GM10847 (cell line): ENCODE measurements at regions not wholly inside any gene's neighbourhood (a gene's known extent, or its start where the extent isn't known, plus 50 kb on each side); places are given as distances from the start of the nearest gene placed in this dataset.

ENCODE experiments used
- POLR2A ChIP-seq: IDR thresholded peaks from 2 replicates; pipeline ENCODE4 v1.6.1; 2011; ENCODE audit not compliant: insufficient read length; ENCODE audit errors: extremely low read depth

DNA sequence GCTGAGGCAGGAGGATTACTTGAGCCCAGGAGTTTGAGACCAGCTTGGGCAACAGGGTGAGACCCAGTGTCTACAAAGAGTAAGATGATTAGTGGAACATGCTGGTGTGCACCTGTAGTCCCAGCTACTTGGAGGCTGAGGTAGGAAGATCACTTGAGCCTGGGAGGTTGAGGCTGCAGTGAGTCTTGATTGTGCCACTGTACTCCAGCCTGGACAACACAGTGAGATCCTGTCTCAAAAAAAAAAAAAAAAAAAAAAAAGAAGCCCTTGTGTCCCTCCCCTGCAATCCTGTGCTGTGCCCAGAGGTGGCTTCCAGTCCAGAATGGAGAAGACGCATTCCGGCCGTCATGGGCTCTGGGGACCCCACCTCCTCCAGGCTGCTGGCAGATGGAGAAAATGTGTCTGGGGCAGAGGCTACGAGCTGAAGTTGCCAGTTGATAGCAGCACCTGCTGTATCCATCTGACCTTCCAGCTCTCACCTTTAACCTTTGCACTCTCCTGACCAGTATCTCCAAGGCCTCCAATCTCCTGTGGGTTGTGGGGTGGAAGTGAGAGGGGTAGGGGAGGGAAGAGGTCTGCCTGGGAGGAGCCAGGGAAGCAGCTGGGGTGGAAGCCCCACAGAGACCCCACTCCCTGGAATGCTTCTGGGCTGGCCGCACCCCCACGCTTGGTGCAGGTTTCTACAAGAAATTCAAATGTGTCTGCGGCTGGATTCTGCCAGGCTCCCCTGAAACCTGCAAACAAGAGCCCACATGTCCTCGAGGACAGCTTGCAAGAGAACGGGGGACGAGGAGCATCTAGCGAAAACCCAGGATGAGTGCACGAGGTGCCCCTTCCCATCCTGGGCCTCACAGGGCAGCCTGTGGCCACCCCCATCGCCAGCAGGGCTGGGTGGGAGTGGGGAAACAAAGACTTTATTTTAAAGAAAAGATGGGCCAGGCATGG lies 148.3 kb upstream of the IER5L start:
- TF ChIP-seq POLR2A, result no peak

DNA sequence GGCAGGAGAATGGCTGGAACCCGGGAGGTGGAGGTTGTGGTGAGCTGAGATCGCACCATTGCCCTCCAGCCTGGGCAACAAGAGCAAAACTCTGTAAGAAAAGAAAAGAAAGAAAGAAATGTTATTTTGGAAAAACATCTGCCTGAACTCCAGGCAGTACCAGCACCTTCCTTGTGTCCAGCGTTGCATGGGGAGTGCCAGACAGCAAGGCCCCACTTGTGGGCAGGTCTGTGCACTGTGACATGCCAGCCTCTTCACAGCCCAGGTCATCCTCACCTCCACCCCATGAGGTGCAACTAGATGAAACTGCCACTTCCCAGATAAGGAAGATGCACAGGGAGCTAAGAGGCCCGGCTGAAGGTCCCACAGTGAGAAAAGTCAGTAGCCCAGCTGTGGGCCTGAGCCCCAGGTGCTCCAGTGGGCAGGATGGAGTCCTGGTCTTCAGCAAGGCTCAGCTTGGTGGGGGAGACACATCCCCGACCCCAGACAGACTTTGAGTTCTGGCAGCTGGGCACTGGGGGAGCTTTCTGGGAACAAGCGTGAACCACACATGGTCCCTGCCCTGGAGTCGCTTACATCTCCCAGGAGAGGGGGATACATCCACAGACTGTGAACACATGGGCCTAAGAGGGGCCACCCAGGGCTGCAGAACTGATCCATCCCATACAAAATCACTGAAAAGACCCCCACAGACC lies 146.9 kb upstream of the IER5L start:
- TF ChIP-seq POLR2A, result no peak

DNA sequence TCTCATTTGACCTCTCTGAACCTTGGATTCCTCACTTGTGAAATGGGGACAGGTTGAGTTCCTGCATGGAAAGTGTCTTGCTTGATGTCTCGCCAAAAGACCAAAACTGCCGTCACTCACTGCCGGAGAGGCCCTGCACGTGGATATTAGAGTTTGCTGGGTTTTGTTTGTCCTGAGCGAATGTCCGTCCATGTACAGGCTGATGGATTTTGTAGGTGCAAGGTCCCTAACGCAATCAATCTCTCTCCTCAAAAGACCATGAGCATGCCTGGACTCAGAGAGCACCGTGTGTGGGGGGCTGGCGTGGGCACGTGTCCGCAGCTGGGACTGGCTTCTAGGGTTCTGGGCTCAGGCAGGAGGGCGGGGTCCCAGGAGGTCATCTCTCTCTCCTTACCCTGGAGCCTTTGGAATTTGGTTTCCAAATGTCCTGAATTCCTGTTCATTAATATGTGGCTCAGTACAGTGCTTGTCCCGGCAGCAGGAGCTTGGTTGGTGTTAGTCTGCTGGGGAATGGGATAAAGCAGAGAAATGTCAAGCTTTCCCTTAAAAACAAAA lies 146.0 kb upstream of the IER5L start:
- no peak for TF ChIP-seq POLR2A

DNA sequence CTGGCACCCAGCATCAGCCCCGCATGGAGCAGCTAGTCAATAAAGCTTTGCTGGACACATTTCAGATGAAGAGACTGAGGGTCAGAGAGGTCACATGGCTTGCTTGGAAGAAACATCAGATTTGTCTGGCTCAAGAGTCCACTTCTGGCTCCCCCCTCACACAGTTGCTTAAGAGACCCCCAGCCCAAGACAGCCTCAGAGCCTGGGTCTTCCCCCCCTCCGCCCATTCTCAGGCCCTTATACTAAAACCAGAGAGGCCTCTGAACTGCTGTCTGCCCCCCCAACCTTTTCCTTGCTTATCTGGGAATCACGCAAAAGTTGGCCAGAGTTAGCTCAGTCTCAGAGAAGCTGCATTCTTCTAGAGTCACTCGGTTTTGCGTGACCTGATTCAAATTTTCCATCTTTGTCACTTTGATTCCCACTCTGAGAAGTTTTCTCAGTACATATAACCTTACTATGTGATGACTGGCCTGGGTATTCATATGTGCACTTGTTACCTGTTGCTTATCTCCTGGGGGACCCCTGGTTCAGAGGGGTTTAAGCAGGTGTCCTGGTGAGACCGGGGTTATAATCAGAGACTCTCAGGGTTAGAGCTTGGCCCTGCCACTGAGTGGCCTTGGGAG lies 145.4 kb upstream of the IER5L start:
- no peak for TF ChIP-seq POLR2A

DNA sequence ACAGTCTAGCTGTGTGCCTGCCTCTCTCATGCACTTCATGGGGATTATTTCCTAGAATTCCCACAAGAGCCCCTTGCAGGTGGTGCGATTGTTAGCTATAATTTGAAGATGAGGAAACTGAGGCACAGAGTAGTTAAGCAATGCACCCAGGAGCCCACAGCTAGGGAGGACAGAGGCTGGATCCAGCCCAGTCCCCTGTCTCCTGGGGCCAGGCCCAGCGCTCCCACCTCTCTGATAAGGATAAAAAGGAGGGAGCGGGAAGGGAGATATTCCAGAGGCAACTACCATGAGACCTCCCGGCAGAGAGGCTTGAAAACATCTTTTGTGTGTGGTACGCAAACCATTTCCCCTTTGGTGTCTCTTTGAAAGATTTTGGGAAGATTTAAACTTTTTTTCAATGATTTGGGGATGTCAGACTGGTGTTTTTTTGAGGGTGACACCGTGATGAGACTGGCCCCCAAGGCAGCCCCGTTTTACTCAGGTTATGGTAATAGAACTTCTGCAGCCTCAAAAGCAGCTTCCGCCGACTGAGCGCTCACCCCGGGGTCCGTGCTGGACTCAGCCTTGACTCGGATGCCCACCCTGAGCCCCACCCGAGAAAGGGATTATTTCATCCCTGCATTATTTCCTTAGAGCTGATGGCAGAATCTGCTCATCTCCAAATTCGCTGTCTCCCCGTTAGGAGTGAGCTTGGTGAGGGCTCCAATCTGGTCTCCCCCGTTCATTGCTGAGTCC lies 144.7 kb upstream of the IER5L start:
- no peak for TF ChIP-seq POLR2A

DNA sequence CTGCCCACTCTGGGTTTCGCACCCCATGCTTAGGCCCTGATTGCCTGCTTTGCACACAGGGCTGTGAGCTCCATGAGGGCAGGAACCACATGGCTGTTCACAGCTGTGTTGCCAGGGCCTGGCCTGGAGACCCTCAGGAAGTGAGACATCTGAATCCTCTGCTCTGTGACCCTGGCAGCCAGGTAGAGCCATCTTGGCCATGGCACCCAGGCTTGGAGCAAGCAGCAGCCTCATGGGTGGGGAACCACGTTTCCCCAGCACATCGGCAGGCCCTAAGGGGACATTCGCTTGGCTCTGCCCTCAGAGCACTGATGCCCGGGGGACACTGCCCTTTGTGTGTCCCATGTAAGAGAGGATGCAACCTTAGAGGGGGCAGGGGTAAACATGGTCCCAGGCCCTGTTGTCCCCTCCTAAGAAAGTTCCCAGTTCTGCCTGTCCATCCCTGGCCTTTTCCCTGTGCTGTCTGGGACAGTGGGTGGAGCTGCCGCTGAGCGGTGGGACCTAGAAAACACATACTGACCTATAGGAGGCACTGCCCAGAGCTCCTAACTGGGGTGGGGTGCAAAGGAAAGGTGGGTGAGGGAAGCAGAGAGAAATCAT lies 144.1 kb upstream of the IER5L start:
- TF ChIP-seq POLR2A, result no peak

DNA sequence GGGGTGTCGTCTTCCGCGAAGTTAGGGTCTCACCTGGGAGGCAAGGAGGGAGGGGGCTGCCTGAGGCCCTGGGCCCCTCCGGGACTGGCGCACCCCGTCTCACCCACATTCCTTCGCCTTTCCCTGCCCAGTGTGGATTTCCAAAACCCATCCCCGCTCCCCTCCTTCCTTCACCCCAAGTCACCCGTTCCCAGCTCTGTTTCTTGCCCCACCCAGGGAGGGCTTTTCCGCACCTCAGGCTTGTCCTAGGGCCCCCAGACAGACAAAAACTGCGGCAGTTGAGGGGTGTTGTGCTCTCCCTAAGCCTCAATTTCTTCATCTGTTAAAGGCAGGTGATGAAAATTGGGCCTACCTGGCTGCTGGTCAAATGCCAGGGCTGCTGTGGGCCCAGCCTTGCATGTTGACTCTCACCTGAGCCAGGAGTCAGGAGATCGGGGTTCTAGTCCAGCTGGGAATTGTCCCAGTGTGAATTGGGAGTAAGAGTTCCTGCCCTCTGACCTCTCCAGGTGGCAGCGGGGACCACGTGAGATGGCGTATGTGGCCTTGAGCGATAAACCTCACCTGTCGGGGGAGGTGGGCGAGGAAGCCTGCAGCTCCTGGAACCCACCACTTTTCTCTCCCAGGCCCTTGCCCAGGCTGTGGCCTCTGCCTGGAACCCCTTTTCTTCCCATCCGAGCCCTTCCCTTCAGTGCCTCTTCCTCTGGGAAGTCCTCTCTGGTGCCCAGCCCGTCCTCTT lies 143.4 kb upstream of the IER5L start:
- TF ChIP-seq POLR2A, result no peak

DNA sequence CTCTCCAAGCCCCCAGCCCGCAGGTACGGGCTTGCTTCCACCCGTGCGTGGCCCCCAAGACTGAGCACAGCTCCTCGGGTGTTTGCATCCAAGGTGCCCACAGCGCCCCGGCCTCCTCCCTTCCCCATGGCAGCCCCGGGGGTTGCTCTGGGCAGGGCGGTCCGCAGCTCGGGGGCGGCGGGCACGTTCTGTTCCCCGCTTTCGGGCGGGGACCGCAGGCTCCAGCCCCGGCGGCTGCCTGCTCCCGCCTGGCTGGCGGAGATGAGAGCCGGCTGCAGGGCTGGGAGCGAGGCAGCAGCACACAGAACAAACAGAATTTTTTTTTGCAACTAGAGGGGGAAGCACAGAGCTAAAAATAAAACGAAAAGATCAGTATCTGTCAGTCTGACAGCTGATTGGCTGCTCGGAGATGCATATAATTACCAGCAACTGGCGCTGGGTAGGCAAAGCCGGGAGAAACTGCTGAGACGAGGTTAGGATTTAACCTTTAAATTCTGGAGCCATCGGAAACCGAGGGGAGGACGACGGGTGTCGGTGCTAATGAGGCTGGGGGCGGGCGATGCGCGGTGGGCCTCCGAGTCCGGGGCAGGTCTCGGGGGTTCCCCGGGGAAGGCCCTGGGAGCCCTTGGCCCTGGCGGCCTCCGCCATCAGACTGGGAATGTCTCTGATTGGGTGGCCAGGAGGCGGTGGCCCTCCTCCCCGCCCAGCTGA lies 142.7 kb upstream of the IER5L start:
- TF ChIP-seq POLR2A, result no peak

DNA sequence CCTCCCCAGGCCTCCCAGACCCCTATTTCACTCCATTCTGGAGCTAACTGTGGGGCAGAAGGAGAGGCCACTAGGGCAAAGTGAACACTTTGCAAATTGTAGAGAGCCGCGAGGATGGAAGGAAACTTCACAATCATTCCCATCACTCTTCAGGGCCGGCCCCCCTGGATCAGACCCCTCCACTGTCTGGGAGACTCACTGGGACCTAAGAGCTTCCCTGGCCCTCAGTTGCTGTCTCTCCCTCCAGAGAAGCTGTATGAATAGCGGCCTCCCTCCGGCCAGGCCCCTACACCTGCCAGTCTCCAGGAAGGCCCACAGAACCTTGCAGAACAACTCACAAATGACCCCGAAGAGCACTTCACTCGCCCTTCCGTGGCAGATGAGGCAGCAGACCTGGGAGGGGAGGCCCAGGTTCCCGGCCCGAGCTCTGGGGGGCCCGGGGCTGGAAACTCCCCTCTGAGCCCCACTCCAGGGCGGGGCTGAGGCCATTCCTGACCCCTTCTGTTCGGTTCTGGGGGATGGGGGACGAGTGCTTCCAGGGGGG lies 141.9 kb upstream of the IER5L start:
- no peak for TF ChIP-seq POLR2A

DNA sequence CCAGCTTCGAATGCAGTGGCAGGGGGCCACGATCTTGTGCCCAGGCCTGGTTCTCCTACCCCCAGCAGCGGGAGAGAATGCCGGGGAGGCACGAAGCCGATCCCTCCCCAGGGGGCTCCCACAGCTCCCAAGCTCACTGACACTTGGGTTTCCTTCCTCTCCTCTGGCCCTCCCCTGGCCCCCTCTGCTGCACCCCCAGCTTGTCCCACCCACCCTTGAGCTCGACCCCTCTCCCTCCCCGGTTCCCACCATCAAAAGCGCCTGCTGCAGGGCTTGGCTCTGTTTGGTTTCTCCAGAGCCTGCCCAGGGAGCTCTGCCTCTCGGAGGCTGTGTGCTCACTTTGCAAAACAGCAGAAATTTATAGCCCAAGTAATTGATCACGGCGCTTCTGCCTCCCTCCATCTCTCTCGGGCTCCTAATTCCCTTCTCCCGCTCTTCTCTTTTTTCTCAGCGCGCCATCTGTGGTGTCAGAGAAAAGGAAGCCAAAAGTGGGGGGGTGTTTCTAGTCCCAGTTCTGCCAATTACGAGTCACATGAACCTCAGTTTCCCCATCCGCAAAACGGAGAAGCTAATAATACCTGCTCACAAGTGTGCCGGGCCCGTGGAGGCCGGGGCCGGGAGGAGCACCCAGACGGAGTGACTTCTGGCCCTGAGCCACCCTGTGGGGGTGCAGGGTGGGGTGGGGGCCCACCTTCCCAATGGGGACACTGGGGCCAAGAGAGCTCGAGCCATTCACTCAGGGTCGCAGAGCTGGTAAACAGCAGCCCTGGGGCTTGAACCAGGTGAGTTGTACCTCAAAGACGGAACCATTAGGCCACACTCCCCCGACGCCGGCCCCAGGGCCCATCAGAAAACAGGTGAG lies 141.2 kb upstream of the IER5L start:
- TF ChIP-seq POLR2A, result no peak

DNA sequence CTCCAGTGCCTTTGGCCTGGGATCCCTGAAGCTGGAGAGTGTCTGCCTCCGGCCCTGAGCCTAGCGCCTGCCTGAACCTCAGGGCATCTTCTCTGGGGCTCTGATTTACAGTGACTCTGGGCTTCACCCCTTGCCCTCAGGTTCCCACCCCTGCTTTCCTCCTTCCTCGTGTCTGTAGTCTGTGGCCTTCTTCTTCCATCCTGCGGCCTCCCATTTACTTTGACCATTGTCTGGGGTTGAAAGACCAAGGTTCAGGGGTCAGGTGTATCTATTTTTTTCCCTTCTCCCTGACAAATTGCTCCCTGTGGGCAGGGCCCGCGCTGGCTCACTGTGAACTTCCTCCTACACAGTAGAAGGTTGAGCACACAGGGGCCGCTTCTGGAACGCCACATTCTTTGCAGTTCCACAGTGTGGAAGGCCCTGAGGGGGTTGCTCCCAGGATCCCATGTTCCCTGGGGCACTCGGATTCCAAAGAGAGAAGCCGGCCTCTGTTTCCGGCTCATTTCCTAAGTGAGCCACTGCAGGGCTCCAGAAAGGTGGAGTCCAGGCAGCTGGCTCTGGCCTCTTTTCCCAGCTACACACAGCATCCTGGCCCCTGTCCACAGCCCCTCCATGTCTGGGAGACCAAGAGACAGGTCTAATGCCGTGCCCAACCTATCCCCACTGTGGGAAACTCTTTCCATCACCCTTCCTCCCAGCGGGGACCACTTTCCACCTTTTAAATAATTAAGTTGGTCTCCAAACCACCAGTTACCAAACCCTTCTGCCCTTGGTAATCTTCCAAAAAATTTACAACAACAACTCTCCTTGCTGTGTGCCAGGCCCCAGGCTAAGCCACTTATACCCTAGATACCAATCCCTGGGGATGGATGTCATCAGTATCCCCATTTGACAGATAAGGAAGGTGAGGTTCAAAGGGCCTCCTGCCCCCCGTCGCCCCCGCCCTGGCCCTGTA lies 140.3 kb upstream of the IER5L start:
- no peak for TF ChIP-seq POLR2A
